Adipose tissue (tissue), 3 donors: ENCODE measurements at regions not wholly inside any gene's neighbourhood (a gene's known extent, or its start where the extent isn't known, plus 50 kb on each side); places are given as distances from the start of the nearest gene placed in this dataset.
"Not testable (repeated sequence)": the region's sequence is repeated elsewhere in the genome, so short reads cannot be mapped to it uniquely, and the experiment has no call there.

Source experiments
- H3K27ac ChIP-seq: one replicate; pipeline ENCODE4 v1.5.1; 2013; ENCODE audit warnings: low read depth, low read length
- WGBS, 3 donors: extraction: QIAGEN DNeasy Blood & Tissue Kit; methylation state at CpG; one replicate each; pipeline ENCODE4 v1.1.7; 2013; 5-methylcytosine and 5-hydroxymethylcytosine counted together
- donor health status: healthy with polysubstance abuse.
- donor health status: Bipolar disorder and iron deficiency.
- donor health status: healthy.

DNA sequence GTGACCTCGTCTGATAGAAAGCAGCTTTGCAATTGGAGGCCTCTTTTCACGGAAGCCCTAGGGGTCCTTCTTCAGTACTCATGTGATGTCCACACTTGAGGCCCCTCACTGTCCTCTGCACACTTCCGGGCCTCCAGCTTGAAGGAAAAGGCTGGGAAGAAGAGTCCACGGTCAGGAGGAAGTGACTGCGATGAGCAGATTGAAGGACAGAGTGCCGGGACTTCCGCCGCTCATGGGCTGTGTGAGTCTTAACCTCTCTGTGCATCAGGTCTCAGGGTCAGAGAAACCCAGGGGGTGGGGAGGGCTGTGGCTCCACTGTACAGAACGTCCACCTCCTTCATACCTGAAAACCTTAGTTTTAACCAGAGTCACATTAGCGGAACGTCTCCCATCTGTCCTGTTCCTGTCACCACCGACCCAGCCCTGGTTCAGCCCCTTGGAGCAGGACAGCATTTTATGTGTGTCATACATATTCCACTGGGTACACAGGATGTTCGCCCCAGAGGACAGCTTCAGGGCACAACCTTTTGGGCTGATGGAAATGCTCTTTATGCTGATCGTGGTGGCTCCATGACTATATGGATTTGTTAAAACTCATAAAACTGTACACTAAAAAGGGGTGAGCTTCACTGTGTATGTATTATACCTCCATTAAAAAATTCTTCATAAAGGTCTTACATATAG lies 51.0 kb upstream of the SORCS2 start:
- H3K27ac ChIP-seq = no peak overlapping the region
- 71 to 79% (median 75%) methylated on average over 14 of the region's 14 CpGs for WGBS, 3 donors

DNA sequence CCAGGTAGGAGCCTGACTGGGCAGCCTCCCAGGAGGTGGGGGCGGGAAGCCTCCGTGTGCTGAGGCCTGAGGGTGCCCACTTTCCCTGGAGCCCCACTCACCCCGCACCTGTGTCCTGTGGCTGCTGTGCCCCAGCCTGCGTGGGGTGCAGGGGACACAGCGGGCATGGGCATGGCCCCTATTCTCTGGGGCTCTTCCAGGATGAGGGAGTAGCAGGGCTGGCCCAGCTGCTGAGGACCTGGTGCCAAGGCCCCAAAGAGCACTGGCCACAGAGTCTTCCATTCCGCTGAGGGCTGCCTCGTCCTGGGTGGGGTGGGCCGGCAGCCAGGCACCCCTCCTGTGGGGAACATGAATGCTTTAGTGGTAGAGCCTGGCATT lies 51.7 kb upstream of the SORCS2 start:
- 85 to 91% (median 90%) methylated on average over 8 of the region's 8 CpGs for WGBS, 3 donors
- H3K27ac ChIP-seq = no peak overlapping the region

DNA sequence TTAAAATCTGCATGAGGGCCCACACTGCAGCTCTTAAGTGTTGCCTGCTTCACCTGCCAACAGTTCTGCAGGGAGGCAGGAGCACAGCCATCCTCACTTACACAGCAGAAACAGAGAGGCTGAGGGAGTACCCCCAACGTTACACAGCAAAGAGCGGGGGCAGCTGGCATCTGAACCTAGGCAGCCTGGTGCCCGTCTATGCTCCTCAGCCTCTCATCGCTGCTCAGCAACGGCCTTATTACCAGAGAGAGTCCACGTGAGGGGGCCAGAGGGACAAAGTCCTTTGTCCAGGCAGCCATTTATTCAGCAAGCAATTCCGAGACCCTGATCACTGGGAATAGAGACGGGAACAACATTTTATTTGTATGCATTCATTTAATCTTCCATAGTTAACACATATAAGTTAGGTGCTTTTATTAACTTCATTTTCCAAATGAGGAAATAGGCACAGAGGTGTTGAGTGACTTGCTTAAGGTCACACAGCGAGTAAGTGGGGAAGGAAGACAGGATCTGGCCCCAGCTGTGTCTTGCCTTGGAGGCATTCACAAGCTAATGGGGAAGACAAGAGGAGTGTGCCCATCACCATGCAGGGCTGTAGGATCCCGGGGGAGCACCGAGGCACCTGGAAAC lies 52.2 kb upstream of the SORCS2 start:
- 76 to 90% (median 81%) methylated on average over 11 of the region's 11 CpGs for WGBS, 3 donors
- H3K27ac ChIP-seq = no peak overlapping the region

DNA sequence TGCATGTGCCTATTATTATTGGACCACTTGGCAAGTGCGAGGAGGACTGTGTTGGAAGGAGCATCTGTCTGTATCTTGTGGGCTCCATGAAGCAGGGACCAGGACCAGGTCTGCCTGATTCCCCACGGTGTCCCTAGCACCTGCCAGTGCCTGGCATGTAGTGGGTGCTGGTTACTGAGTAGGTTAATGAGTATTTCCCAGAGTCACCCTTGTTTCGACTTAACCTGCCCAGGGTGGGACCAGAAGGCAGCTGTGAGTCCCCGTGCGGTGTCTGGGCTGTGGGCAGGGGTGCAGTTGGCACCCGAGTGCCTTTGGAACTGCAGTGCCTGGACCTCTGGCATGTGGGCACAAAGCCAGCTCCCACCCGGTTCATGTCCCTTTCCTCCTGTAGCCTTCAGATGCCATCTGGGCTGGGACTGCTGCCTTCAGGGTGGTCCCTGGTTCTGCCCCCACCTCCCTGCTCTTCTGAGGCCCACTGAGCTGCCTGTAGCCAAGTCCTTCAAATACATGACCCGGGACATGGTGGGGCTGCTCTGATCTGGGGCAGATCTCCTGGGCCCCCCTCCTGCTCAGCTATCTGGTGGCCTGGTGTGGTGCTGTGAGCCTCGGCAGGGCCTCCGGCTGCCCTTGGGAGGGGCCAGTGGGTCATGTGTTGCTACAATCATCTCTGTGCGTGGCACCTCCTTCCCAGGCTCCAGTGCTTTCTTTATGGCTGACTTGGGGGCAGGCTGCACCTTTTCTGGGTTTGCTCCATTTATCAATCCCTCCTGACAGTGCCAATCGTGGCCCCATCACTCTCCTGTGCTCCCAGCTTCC lies 53.0 kb upstream of the SORCS2 start:
- 71 to 81% (median 73%) methylated on average over 12 of the region's 12 CpGs for WGBS, 3 donors
- H3K27ac ChIP-seq = no peak overlapping the region

DNA sequence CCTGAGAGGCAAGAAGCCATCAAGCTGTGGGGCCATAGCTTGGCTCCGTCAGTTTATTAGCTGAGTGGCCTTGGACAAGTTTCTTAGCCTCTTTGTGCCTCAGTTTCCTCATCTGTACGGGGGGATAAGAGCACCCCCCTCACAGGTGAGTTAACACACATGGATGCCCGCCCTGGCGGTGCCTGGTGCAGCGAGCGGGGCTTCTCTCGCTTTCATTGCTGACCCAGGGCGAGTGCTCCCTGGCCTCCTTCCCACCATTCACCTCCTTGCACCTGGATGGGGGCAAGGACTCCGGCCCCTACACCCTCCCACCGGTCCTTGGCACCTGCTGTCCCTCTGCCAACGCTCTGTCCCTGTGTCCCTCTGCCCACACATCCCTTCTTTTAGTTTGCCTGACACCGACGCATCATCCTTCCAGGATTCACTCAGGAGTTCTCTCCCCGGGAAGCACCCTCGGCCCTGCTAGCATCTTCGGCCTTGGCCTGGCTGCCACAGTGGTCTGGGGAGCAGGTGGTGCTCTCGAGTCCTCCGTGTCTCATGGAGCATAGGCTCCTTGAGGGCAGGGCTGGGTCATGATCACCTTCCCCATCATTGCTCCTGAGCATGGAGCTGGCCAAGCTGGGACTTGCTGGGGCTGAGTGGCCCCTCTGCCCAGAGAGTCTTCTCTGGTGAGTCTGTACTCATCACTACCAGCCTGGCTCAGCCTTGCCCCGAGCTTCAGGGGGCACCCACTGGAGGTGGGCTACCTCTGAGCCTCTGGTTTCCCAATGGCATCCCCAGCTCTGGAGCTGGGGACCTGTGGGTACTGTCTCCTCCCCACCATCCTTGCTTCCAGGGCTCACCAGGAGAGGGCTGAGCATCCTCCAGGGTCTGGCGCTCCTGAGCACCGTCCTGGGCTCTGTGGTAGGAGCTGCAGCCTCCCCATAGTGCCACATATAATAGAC lies 53.8 kb upstream of the SORCS2 start:
- 87 to 88% (median 87%) methylated on average over 21 of the region's 21 CpGs for WGBS, 3 donors
- no peak overlapping the region for H3K27ac ChIP-seq

DNA sequence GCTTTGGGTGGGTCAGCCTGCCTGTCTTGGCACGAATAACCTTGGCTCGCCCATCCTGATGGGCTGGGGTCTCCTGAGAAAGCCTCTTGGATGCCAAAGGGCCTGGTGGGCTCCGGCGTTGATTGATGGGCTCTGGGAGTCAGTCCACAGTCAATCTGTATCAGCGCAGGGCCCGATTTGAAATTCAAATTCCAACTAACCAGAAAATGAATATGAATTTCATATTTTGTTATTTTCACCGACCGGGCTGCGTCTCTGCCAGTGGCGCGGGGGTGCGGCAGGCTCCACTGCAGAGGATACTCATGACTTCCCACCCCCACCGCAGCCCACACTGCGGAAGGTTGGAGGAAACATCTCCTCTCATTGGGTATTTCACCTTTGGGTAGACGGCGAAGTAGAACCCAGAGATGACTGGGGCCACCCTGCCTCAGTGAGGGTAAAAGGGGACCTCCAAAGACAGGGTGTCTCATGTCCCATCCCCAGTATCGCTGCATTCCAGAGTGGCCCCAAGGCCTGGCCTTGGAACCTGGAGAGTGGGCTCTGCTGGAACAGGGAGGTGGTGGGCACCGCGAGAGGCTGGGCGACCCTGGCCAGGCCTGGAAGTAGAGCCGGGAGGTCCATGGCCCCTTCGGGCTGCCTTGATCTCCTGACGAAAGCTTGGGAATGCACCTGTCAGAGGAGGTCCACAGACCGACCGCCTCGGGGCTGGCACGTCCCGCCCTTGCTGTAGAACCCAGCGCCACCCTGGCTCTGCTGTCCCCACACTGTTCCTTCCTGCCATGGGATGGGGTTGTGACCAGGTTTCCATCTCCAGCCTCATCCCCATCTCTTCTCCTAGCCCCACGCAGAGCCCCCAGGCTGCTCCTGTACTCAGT lies 54.8 kb upstream of the SORCS2 start:
- 89 to 95% (median 93%) methylated on average over 22 to 30 of the region's 30 CpGs for WGBS, 3 donors
- no peak overlapping the region for H3K27ac ChIP-seq

DNA sequence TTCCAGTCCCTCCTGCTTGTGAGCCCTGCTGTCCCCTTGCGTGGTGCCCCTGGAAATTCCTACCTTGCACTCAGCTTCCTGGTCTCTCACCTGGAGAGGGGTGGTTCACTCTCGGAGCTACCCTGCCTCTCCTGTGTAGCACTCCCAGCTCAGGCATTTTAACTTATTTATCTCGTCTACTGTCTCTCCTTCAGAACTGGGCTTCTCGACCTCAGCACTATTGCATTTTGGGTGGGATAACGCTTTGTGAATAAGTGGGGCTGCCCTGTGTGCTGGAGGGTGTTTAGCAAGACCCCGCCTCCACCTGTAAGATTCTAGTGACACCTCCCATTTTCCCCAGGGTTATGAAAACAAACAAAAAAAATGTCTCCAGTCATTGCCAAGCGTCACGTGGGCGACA lies 56.0 kb upstream of the SORCS2 start:
- no peak overlapping the region for H3K27ac ChIP-seq
- 62 to 80% (median 76%) methylated on average over 9 of the region's 9 CpGs for WGBS, 3 donors

DNA sequence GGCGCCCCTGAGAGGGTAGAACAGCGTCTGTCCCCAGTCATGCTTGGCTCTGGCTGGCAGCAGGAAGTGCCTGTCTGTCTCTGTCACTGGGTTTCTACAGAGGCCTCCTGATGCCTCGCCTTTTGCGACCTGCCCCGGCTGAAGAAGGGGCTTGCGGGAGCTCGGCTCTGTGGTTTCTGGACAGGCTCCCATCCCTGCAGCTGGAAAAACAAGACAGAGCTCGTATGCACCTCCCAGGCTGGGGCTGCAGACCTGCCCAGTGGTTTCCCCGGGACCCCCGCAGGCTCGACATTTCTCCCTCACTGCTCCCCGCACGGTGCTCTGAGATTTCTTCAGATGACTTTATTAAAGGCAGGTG lies 57.0 kb upstream of the SORCS2 start:
- 46 to 74% (median 47%) methylated on average over 13 of the region's 13 CpGs for WGBS, 3 donors
- no peak overlapping the region for H3K27ac ChIP-seq

DNA sequence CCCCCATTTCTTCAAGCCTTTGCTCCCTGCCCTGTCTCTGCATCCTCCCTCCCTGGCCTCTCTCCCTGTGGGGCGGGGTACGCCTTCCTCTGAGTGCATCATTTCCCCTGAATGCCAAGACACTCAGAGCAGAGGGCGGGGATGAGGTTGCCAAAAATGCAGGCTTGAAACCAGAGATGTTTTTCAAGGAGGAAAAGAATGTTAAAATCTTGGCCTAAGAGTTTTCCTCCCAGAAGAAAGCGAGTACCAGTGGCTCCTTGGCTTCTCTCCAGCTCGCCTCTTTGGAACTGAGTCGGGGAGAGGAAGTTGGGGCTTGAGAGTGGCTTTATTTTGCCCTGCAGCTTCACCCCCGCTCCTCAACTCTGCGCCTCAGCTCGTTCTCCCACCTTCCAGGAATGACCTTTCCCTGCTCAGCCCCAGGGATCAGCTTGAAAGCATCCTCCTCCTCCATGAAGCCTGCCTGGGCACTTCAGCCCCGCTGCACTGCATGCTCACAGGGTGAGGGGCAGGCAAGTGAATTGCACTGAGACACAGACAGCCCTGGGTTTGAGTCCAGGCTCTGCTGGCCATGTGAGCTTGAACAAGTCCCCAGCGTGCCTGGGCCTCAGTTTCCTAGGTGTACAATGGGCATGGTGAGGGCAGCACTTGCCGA lies 57.5 kb upstream of the SORCS2 start:
- WGBS, 3 donors = 18 to 67% (median 22%) methylated on average over 12 of the region's 12 CpGs
- no peak overlapping the region for H3K27ac ChIP-seq

DNA sequence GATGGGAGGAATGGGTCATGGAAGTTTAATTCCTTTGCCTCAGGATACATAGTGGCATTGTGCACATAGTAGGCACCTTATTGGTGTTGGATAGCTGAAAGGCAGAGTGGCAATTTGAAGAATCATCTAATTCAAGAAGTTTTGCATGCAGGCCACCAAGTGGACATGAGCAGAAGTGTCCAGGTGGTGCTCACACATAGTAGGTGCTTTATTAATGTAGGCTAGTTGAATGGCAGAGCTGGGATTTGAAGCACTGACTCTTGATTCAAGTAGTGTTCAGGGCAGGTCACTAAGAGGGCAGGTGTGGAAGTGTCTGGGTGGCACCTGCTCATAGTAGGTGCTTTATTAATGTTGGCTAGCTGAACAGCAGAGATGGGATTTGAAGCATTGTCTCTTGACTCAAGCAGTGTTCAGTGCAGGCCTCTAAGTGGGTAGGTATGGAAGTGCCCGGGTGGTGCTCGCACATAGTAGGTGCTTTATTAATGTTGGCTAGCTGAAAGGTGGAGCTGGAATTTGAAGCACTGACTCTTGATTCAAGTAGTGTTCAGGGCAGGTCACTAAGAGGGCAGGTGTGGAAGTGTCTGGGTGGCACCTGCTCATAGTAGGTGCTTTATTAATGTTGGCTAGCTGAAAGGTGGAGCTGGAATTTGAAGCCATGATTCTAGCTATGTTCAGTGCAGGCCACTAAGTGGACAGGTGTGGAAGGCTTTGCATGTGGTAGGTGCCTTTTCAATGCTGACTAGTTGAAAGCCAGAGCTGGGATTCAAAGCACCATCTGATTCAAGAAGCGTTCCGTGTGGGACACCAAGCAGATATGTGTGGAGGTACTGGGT lies 58.3 kb upstream of the SORCS2 start:
- 72 to 79% (median 78%) methylated on average over 4 of the region's 4 CpGs for WGBS, 3 donors
- not testable (repeated sequence) for H3K27ac ChIP-seq

DNA sequence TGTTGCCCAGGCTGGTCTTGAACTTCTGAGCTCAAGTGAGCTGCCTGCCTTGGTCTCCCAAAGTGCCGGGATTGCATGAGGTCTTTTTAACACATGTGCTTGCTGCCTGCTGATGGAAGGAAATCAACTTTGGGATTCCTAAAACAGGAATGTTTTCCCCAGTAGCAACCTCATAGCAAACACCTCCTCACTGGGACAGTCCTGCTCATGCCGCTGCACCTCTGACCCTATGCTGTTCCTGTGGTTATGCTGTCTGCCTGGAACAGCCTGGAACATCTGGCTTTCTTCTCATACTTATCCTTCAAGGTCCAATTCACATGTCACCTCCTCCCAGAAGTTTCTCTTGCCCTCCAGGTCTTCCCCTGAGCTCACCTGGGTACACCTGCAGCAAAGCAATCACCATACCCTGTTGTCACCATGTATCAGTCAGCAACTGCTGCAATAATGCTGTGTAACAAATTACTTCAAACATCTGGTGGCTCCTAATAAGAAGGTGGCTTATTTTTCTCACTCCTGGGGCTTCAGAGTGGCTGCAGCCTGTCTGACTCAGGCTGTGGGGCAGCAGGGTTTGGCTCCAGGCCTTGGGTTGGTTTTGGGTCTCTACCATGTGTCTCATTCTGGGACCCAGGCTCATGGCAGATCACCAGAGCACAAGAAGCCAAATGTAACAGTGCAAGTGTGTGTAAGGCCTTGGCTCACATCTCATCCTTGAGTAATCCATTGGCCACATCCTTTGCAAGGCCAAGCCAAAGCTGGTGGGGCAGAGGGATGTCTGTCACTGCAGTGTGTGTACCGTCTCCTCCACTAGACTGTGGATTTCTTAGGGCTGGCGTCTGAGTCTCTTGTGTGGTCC lies 59.4 kb upstream of the SORCS2 start:
- WGBS, 3 donors = 83 to 90% (median 85%) methylated on average over 4 of the region's 4 CpGs

DNA sequence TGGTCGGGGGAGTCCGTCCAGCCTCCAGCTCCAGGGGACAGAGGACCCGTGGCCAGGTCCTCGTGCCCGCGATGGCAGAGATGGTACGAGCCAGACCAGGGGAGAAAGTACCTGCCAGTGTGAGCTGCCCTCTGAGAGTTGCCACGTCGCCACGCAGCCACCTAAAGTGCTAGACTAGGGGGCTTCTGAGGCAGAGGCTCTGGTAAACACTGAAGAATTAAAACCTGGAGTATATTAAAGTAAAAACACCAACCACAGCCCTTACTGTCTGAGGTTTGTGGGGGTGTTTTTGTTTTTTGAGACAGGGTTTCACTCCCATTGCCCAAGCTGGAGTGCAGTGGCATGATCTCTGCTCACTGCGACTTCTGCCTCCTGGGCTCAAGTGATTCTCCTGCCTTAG lies 60.1 kb upstream of the SORCS2 start:
- 81 to 89% (median 85%) methylated on average over 11 of the region's 11 CpGs for WGBS, 3 donors
- H3K27ac ChIP-seq = no peak overlapping the region

More for the DNA sequence above, 59.4 kb upstream of the SORCS2 start:
- no peak overlapping the region for H3K27ac ChIP-seq

DNA sequence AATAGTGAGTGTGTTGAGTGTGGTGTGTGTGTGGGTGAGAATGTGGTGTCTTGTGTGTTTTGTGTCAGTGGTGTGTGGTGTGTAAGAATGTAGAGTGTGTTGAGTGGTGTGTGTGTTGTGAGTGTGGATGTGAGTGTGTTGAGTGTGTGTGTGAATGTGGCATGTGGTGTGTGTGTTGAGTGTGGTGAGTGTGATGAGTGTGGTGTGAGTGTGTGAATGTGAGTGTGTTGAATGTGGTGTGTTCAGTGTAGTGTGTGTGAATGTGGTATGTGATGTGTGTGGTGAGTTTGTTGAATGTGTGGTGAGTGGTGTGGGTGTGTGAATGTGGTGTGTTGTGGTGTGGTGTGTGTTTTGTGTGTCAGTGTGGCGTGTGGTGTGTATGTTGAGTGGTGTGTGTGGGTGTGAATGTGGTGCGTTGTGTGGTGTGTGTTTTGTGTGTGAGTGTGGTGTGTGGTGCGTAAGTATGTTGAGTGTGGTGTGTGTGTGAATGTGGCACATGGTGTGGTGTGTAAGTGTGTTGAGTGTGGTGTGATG lies 60.8 kb upstream of the SORCS2 start:
- WGBS, 3 donors = 63 to 68% (median 67%) methylated on average over 3 of the region's 3 CpGs
- no peak overlapping the region for H3K27ac ChIP-seq

DNA sequence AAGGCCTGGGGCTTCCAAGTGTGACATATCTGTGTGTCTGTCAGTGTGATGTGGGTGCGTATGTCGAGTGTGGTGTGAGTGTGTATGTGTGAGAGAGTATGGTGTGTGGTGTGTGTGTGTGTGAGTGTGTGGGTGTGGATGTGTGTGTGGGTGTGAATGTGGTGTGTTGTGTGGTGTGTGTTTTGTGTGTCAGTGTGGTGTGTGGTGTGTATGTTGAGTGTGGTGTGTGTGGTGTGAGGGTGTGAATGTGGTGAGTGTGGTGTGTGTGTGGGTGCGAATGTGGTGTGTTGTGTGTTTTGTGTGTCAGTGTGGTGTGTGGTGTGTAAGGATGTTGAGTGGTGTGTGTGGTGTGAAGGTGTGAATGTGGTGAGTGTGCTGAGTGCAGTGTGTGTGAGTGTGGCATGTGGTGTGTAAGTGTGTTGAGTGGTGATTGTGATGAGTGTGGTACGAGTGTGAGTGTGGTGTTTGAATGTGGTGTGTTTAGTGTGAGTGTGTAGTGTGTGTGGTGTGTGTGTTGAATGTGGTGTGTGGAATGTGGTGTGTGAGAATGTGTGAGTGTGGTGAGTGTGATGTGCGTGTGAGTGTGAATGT lies 61.6 kb upstream of the SORCS2 start:
- H3K27ac ChIP-seq = no peak overlapping the region
- 82 to 88% (median 83%) methylated on average over 5 of the region's 5 CpGs for WGBS, 3 donors
